ENCODE measurements at regions not wholly inside any gene's neighbourhood (a gene's known extent, or its start where the extent isn't known, plus 50 kb on each side); places are given as distances from the start of the nearest gene placed in this dataset.

GRCh38 chr10:45063591-45064231 lies 63.0 kb downstream of the ZNF22 start:
- no peaks in the 10 kb centered on the region for H3K27me3 ChIP-seq (replicated peaks; ENCODE audit: insufficient read depth)
- peaks cover 0 to 10% of the 10 kb centered on the region in 2 donors for H3K4me1 ChIP-seq (ENCODE audit: control insufficient read depth in 1 of 2, low read depth in 2 of 2)
- no peak for ATAC-seq (ENCODE audit: insufficient number of reproducible peaks, low FRiP score, low read depth)
- no peaks in the 10 kb centered on the region for H3K36me3 ChIP-seq
- H3K9me3 ChIP-seq: no peaks in the 10 kb centered on the region
- DNase-seq (ENCODE audit: low spot score): no peak
- H3K4me3 ChIP-seq: no peak overlapping the region
- TF ChIP-seq, protein P1, sequence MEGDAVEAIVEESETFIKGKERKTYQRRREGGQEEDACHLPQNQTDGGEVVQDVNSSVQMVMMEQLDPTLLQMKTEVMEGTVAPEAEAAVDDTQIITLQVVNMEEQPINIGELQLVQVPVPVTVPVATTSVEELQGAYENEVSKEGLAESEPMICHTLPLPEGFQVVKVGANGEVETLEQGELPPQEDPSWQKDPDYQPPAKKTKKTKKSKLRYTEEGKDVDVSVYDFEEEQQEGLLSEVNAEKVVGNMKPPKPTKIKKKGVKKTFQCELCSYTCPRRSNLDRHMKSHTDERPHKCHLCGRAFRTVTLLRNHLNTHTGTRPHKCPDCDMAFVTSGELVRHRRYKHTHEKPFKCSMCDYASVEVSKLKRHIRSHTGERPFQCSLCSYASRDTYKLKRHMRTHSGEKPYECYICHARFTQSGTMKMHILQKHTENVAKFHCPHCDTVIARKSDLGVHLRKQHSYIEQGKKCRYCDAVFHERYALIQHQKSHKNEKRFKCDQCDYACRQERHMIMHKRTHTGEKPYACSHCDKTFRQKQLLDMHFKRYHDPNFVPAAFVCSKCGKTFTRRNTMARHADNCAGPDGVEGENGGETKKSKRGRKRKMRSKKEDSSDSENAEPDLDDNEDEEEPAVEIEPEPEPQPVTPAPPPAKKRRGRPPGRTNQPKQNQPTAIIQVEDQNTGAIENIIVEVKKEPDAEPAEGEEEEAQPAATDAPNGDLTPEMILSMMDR (IDR thresholded peaks at IDR 0.05): no peak
- no peak overlapping the region for H3K27ac ChIP-seq

- H3K4me1 ChIP-seq (ENCODE audit: control insufficient read depth in 1 of 2, low read depth in 2 of 2): peaks cover 0 to 10% of the 10 kb centered on the region in 2 donors
- ATAC-seq (ENCODE audit: insufficient number of reproducible peaks, low FRiP score, low read depth) (no peak), DNase-seq (ENCODE audit: low spot score) (no peak)
- no peaks in the 10 kb centered on the region for H3K9me3 ChIP-seq
- no peak overlapping the region for H3K27ac ChIP-seq
- TF ChIP-seq, protein P1 (IDR thresholded peaks at IDR 0.05): no peak
- no peak overlapping the region for H3K4me3 ChIP-seq
- H3K27me3 ChIP-seq (replicated peaks; ENCODE audit: insufficient read depth): no peaks in the 10 kb centered on the region
- no peaks in the 10 kb centered on the region for H3K36me3 ChIP-seq
Measured at GRCh38 chr10:45064998-45065397, 64.3 kb downstream of the ZNF22 start.

DNA sequence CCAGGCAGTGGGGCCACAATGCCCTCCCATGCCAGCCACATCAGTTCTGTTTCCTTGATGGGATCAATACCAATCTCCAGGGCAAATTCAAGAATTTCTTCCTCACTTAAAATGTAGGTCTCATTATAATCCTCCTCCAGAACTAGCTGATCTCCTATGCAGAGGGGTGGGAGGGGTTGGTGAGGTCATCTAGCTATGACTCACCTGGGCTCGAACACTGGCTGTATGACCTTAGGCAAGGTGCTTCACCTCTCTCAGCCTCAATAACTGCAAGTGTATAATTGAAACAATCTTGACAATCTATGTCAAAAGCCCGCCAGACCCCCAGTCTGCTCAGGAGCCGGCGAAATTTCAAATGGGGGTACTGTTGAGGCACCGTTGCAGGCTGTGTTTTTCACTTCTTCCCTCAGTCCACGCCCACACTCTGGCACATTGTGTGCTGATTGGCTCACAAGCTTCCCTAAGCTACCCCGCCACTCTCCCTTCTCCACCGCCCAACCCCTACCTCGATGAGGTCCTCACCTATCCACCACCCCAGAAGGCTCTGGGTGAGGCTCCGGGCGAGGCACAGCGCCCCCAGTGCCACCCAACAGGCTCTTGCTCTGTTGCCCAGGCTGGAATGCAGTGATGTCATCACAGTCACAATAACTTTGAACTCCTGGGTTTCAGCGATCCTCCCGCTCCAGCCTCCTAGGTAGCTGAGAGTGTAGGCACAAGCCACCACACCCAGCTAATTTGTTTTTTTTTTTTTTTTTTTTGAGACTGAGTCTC lies 70.5 kb downstream of the ZNF22 start:
- H3K9me3 ChIP-seq: no peaks in the 10 kb centered on the region
- ATAC-seq (ENCODE audit: insufficient number of reproducible peaks, low FRiP score, low read depth): no peak

GRCh38 chr10:45075216-45075615 lies 74.5 kb downstream of the ZNF22 start:
- DNase-seq (ENCODE audit: low spot score): no peak
- peaks cover 3 to 23% of the 10 kb centered on the region in 2 donors for H3K4me1 ChIP-seq (ENCODE audit: control insufficient read depth in 1 of 2, low read depth in 2 of 2)
- H3K9me3 ChIP-seq: no peaks in the 10 kb centered on the region
- ATAC-seq (ENCODE audit: insufficient number of reproducible peaks, low FRiP score, low read depth): no peak
- no peaks in the 10 kb centered on the region for H3K27me3 ChIP-seq (replicated peaks; ENCODE audit: insufficient read depth)
- TF ChIP-seq, protein P1 (IDR thresholded peaks at IDR 0.05): no peak
- H3K4me3 ChIP-seq: no peak overlapping the region
- H3K36me3 ChIP-seq: no peaks in the 10 kb centered on the region
- H3K27ac ChIP-seq: no peak overlapping the region

More for the DNA sequence above, 70.5 kb downstream of the ZNF22 start:
- no peaks in the 10 kb centered on the region for H3K36me3 ChIP-seq
- TF ChIP-seq, protein P1 (IDR thresholded peaks at IDR 0.05): no peak
- no peak overlapping the region for H3K4me3 ChIP-seq
- peaks cover 0 to 10% of the 10 kb centered on the region in 2 donors for H3K4me1 ChIP-seq (ENCODE audit: control insufficient read depth in 1 of 2, low read depth in 2 of 2)
- DNase-seq (ENCODE audit: low spot score): no peak
- no peaks in the 10 kb centered on the region for H3K27me3 ChIP-seq (replicated peaks; ENCODE audit: insufficient read depth)
- no peak overlapping the region for H3K27ac ChIP-seq

DNA sequence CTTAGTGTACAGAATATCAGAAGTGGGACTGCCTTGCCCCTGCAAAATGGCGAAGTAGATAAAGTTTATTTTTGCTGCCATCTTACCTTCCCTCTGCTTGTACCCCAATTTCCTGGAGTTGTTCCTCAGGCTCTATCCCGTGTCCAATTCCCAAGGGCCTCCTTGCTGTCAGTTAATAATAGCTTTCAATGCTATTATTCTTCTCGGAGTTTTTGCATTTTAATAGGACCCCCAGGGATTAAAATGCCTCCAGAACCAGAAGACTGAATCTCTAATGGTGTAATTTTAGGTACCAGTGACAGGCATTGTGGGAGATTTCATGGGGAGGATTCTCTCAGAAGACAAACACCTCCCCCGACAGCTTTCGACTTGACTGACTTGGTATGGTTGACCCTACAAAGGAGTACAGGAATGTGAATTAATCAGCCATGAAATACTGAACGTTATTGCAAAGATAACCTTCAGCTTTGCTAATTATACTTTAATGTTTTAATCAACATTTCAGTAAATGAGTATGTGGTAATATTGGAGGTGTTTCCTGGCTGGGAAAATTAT lies 75.2 kb downstream of the ZNF22 start:
- Histone ChIP-seq H3K27me3 (replicated peaks; ENCODE audit: insufficient read depth) (no peaks in the 10 kb centered on the region), H3K4me1 (ENCODE audit: control insufficient read depth in 1 of 2, low read depth in 2 of 2) (peaks cover 8 to 27% of the 10 kb centered on the region in 2 donors), H3K36me3 (no peaks in the 10 kb centered on the region), H3K9me3 (no peaks in the 10 kb centered on the region), H3K27ac (no peak overlapping the region), H3K4me3 (no peak overlapping the region)
- TF ChIP-seq, protein P1 (IDR thresholded peaks at IDR 0.05): no peak
- DNase-seq (ENCODE audit: low spot score) (no peak), ATAC-seq (ENCODE audit: insufficient number of reproducible peaks, low FRiP score, low read depth) (no peak)
